ENCODE measurements at regions not wholly inside any gene's neighbourhood (a gene's known extent, or its start where the extent isn't known, plus 50 kb on each side); places are given as distances from the start of the nearest gene placed in this dataset.

DNA sequence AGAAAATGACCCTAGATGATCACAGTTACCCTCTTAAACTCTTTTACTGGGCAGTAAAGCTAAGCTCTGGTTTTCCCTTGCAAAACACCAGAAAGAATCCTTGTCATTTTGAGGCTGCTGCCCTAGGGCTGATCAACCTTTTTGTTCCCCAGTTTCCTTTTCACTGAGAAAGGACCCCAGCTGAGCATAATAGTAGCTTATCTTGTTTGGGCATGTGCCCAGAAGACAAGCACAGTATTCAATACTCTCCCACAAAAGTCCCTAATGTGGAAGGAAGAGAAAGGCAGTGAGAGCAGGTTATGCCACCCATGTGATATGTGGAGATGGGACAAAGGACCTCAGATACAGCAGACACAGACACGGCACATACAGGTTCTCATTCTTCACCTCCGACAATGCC is 332.6 kb upstream of the TMPO start:
- no peaks in the 10 kb centered on the region for H3F3A ChIP-seq (ENCODE audit: insufficient read depth)
- no peak overlapping the region for H3K4me3 ChIP-seq (ENCODE audit: insufficient read depth, low read length, poor library complexity, severe bottlenecking)
- TF ChIP-seq EZH2phosphoT487 (conservative IDR thresholded peaks at IDR 0.05; ENCODE audit: low read length), result no peak
- H3K79me2 ChIP-seq (ENCODE audit: insufficient read depth, low read length), result no peaks in the 10 kb centered on the region
- no peak overlapping the region for H3K27ac ChIP-seq (ENCODE audit: low read depth, low read length)
- no peak overlapping the region for H3K4me2 ChIP-seq (ENCODE audit: low read depth, low read length, poor library complexity, severe bottlenecking)
- H3K9ac ChIP-seq (ENCODE audit: low read length), result no peak overlapping the region
- H3K27me3 ChIP-seq (ENCODE audit: low read length), result no peaks in the 10 kb centered on the region
- H3K9me3 ChIP-seq (ENCODE audit: insufficient read depth, low read length), result no peaks in the 10 kb centered on the region
- H3K36me3 ChIP-seq (ENCODE audit: low read length), result no peaks in the 10 kb centered on the region
- no peaks in the 10 kb centered on the region for H3K9me2 ChIP-seq (replicated peaks; ENCODE audit: insufficient read depth, low read length)
- H4K20me1 ChIP-seq (ENCODE audit: low read depth, low read length), result no peaks in the 10 kb centered on the region
- H2AFZ ChIP-seq (ENCODE audit: low read depth, low read length, severe bottlenecking), result no peak overlapping the region

DNA sequence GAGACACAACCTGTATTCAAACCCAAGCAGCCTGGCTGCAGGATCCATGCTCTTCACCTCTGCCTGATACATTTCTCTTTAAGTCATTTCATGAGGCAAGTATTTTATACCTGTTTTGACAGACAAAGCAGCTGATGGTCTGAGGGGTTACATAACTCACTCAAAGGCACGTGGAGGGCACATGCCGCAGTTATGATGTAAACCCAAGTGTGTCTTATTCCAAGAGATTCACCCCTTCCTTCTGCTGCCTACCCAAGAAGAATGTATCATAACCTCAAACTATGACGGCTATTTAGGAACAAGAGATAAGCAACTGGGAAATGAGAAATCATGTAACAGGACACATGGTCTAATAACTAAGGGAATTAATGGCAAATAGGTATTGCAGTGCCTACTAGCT is 329.8 kb upstream of the TMPO start:
- H3K9me3 ChIP-seq (ENCODE audit: insufficient read depth, low read length), result no peaks in the 10 kb centered on the region
- no peaks in the 10 kb centered on the region for H3K27me3 ChIP-seq (ENCODE audit: low read length)
- H3K36me3 ChIP-seq (ENCODE audit: low read length), result no peaks in the 10 kb centered on the region
- no peak overlapping the region for H3K4me3 ChIP-seq (ENCODE audit: insufficient read depth, low read length, poor library complexity, severe bottlenecking)
- H2AFZ ChIP-seq (ENCODE audit: low read depth, low read length, severe bottlenecking), result no peak overlapping the region
- H3F3A ChIP-seq (ENCODE audit: insufficient read depth), result no peaks in the 10 kb centered on the region
- no peak overlapping the region for H3K27ac ChIP-seq (ENCODE audit: low read depth, low read length)
- TF ChIP-seq, protein P1, sequence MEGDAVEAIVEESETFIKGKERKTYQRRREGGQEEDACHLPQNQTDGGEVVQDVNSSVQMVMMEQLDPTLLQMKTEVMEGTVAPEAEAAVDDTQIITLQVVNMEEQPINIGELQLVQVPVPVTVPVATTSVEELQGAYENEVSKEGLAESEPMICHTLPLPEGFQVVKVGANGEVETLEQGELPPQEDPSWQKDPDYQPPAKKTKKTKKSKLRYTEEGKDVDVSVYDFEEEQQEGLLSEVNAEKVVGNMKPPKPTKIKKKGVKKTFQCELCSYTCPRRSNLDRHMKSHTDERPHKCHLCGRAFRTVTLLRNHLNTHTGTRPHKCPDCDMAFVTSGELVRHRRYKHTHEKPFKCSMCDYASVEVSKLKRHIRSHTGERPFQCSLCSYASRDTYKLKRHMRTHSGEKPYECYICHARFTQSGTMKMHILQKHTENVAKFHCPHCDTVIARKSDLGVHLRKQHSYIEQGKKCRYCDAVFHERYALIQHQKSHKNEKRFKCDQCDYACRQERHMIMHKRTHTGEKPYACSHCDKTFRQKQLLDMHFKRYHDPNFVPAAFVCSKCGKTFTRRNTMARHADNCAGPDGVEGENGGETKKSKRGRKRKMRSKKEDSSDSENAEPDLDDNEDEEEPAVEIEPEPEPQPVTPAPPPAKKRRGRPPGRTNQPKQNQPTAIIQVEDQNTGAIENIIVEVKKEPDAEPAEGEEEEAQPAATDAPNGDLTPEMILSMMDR (IDR thresholded peaks at IDR 0.05; ENCODE audit: insufficient read depth, low read length, poor library complexity, severe bottlenecking), result no peak
- no peak for TF ChIP-seq EZH2phosphoT487 (conservative IDR thresholded peaks at IDR 0.05; ENCODE audit: low read length)
- no peak overlapping the region for H3K4me2 ChIP-seq (ENCODE audit: low read depth, low read length, poor library complexity, severe bottlenecking)
- H4K20me1 ChIP-seq (ENCODE audit: low read depth, low read length), result no peaks in the 10 kb centered on the region
- no peak overlapping the region for H3K9ac ChIP-seq (ENCODE audit: low read length)
- no peaks in the 10 kb centered on the region for H3K9me2 ChIP-seq (replicated peaks; ENCODE audit: insufficient read depth, low read length)
- H3K79me2 ChIP-seq (ENCODE audit: insufficient read depth, low read length), result no peaks in the 10 kb centered on the region

DNA sequence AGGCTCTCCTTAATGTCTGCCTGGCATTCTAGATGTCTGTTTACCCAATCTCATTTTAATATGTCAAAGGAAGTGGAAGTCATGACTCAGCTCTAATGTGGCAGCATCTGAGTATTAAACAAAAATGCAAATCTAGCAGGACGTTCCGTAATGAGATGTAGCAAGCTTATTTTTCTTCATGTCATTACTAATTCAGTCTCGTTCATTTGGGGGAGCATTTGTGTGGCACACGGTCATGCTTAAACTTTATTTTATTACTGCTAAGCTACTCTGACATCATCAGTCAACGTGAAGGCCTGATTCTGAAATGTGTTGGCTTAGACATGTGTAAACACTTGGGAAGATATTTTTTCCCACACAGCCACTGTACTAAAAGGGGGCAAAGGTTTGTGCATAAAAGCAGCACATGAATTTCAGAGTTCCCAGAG is 326.7 kb upstream of the TMPO start:
- H3K9me2 ChIP-seq (replicated peaks; ENCODE audit: insufficient read depth, low read length), result no peaks in the 10 kb centered on the region
- TF ChIP-seq, protein P1 (IDR thresholded peaks at IDR 0.05; ENCODE audit: insufficient read depth, low read length, poor library complexity, severe bottlenecking), result no peak
- no peak for TF ChIP-seq EZH2phosphoT487 (conservative IDR thresholded peaks at IDR 0.05; ENCODE audit: low read length)
- H3K27ac ChIP-seq (ENCODE audit: low read depth, low read length), result no peak overlapping the region
- H4K20me1 ChIP-seq (ENCODE audit: low read depth, low read length), result no peaks in the 10 kb centered on the region
- no peaks in the 10 kb centered on the region for H3K79me2 ChIP-seq (ENCODE audit: insufficient read depth, low read length)
- no peaks in the 10 kb centered on the region for H3K27me3 ChIP-seq (ENCODE audit: low read length)
- H3K4me3 ChIP-seq (ENCODE audit: insufficient read depth, low read length, poor library complexity, severe bottlenecking), result no peak overlapping the region
- no peaks in the 10 kb centered on the region for H3K9me3 ChIP-seq (ENCODE audit: insufficient read depth, low read length)
- no peak overlapping the region for H2AFZ ChIP-seq (ENCODE audit: low read depth, low read length, severe bottlenecking)
- H3K36me3 ChIP-seq (ENCODE audit: low read length), result no peaks in the 10 kb centered on the region
- no peak overlapping the region for H3K9ac ChIP-seq (ENCODE audit: low read length)
- H3F3A ChIP-seq (ENCODE audit: insufficient read depth), result no peaks in the 10 kb centered on the region
- H3K4me2 ChIP-seq (ENCODE audit: low read depth, low read length, poor library complexity, severe bottlenecking), result no peak overlapping the region

DNA sequence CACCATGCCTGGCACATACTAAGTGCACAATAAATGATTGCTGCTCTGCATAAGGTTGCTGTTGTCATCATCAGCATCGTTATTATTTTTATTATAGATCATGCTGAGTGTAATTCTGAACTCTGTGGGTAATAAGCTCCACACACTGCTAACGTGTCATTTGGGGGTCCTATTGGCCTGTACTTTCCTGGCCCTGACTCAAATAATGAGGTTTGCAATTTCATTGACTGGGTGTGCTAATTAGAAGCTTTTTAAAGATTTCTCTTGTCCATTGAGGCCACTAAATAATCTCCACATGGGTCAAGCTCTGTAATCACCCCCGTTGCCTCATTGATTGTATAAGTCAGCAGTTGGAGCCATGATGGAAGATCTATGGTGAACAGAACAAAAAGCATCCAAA is 320.8 kb upstream of the TMPO start:
- H4K20me1 ChIP-seq (ENCODE audit: low read depth, low read length), result no peaks in the 10 kb centered on the region
- H3K9me3 ChIP-seq (ENCODE audit: insufficient read depth, low read length), result no peaks in the 10 kb centered on the region
- no peak overlapping the region for H3K9ac ChIP-seq (ENCODE audit: low read length)
- no peak overlapping the region for H2AFZ ChIP-seq (ENCODE audit: low read depth, low read length, severe bottlenecking)
- no peak overlapping the region for H3K4me2 ChIP-seq (ENCODE audit: low read depth, low read length, poor library complexity, severe bottlenecking)
- H3K36me3 ChIP-seq (ENCODE audit: low read length), result no peaks in the 10 kb centered on the region
- H3K27me3 ChIP-seq (ENCODE audit: low read length), result no peaks in the 10 kb centered on the region
- H3K4me3 ChIP-seq (ENCODE audit: insufficient read depth, low read length, poor library complexity, severe bottlenecking), result no peak overlapping the region
- H3K27ac ChIP-seq (ENCODE audit: low read depth, low read length), result no peak overlapping the region
- no peak for TF ChIP-seq EZH2phosphoT487 (conservative IDR thresholded peaks at IDR 0.05; ENCODE audit: low read length)
- TF ChIP-seq, protein P1 (IDR thresholded peaks at IDR 0.05; ENCODE audit: insufficient read depth, low read length, poor library complexity, severe bottlenecking), result no peak
- H3K9me2 ChIP-seq (replicated peaks; ENCODE audit: insufficient read depth, low read length), result no peaks in the 10 kb centered on the region
- no peaks in the 10 kb centered on the region for H3F3A ChIP-seq (ENCODE audit: insufficient read depth)
- no peaks in the 10 kb centered on the region for H3K79me2 ChIP-seq (ENCODE audit: insufficient read depth, low read length)
